ENCODE measurements at regions not wholly inside any gene's neighbourhood (a gene's known extent, or its start where the extent isn't known, plus 50 kb on each side); places are given as distances from the start of the nearest gene placed in this dataset.

DNA sequence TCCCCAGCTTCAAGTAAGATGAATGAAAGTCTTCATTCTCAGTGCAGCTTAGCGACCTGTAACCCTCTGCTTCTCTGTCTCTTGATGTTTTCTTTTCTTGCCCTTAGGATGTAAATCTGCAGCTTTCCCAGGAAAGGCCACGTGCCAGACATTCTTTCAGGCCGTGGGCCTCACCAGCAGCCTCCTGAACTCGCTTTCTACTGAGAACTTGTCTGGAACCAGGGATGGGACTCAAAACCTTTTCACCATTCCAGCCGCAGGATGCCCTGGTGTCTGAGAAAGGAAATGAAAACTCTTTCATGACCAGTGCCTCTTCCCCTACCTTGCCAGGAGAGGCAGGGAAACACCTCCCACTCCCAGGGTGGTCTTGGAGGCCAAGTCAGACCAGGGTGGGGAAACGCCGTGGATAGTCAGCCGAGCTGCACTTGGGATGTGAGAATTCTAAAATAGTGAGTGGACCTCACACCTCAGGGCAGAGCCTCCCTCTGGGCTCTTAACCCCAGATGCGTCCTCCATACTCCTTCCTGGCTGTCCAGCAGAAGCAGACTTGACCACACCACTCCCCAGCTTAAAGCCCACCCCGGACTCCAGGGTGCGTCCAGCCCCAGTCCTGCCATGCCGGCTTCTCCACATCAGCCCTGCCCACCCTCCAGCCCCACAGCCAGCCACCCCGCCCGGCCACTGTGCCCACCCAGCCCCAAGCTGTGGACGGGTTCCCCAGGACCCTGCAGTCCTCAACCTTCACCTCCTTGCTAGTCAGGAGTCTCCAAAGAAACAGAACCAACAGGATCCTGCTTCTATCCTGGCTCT is 115.5 kb downstream of the TWIST2 start:
- TF ChIP-seq, protein P1, sequence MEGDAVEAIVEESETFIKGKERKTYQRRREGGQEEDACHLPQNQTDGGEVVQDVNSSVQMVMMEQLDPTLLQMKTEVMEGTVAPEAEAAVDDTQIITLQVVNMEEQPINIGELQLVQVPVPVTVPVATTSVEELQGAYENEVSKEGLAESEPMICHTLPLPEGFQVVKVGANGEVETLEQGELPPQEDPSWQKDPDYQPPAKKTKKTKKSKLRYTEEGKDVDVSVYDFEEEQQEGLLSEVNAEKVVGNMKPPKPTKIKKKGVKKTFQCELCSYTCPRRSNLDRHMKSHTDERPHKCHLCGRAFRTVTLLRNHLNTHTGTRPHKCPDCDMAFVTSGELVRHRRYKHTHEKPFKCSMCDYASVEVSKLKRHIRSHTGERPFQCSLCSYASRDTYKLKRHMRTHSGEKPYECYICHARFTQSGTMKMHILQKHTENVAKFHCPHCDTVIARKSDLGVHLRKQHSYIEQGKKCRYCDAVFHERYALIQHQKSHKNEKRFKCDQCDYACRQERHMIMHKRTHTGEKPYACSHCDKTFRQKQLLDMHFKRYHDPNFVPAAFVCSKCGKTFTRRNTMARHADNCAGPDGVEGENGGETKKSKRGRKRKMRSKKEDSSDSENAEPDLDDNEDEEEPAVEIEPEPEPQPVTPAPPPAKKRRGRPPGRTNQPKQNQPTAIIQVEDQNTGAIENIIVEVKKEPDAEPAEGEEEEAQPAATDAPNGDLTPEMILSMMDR (IDR thresholded peaks at IDR 0.05; ENCODE audit: low read depth, low read length, missing control alignments) = no peak
- H3K4me3 ChIP-seq (replicated peaks; ENCODE audit: low read depth, low read length) = no peak overlapping the region
- DNase-seq (ENCODE audit: extremely low read depth, low read depth) = no peak

DNA sequence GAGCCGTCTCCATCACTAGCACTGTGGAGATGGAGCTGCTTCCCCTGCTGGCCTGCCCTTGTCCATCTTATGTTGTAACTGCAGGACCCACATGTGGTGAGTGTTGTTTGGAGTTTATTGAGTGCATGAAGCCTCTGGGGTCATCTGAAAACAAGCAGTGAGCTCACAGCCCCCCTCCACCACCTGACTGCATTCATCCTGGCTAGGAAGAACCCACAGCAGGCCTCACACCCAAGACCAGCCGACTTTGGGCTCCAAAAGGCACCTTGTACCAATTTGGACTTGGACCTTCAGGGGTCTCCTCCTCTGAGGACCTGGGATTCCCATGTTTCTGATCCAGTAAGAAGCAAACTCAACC is 116.1 kb downstream of the TWIST2 start:
- no peak overlapping the region for H3K4me3 ChIP-seq (replicated peaks; ENCODE audit: low read depth, low read length)

DNA sequence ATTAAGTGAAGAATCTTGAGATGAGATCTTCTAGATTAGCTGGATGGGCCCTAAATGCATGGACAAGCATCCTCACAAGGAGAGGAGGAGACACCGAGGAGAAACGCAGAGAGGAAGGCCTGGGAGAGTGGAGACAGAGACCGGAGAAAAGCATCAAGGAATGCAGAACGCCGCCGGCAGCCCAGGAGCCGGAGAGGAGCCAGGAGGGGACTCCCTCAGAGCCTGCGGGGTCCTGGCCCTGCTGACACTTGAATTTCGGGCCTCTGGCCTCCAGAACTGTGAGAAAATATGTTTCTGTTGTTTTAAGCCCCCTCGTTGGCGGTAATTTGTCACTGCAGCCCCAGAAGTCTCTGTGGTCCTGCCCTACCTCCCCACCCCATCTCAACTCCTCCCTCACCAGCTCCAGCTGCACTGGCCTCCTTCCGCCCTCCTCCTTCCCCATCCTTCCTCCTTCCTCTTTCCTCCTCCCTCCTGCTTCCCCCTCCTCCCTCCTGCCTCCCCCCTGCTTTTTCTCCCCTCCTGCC is 116.7 kb downstream of the TWIST2 start:
- TF ChIP-seq, protein P1 (IDR thresholded peaks at IDR 0.05; ENCODE audit: low read depth, low read length, missing control alignments) = no peak
- H3K4me3 ChIP-seq (replicated peaks; ENCODE audit: low read depth, low read length) = no peak overlapping the region
- DNase-seq (ENCODE audit: extremely low read depth, low read depth) = no peak

More for the DNA sequence above, 116.1 kb downstream of the TWIST2 start:
- DNase-seq (ENCODE audit: extremely low read depth, low read depth) = no peak
- TF ChIP-seq, protein P1 (IDR thresholded peaks at IDR 0.05; ENCODE audit: low read depth, low read length, missing control alignments) = no peak

DNA sequence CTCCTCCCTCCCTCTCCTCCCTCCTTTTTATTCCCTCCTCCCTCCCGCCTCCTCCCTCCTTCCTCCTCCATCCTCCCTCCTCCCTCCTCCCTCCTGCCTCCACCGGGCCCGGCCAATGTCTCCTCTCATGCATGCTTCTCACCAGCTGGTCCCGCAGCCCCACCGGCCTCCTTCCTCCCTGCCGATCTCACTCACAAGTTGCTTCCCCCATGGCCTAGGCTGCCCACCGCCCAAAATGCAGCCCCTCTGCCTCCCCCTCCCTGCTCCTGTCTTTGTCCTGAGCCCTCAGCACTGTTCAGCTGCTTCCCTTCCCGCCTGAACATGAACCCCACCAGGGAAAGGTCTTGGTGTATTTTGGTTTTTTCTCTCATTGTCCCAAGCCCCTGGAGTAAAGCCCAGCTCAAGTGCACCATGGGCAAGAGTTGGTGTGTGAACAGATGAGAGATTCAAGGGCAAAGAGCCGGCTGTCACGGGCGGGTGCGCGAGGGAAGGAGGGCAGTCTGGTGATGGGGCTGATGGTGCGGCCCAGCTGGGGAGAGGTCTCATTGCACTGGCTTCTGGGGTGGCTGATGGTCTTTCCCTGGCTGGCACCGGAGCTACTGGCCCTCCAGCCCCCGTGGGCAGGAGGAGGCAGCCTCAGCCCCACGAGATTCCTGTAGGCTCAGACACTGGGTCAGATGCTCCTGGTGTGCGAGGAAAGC is 117.6 kb downstream of the TWIST2 start:
- no peak for DNase-seq (ENCODE audit: extremely low read depth, low read depth)
- no peak overlapping the region for H3K4me3 ChIP-seq (replicated peaks; ENCODE audit: low read depth, low read length)
- TF ChIP-seq, protein P1 (IDR thresholded peaks at IDR 0.05; ENCODE audit: low read depth, low read length, missing control alignments) = no peak

DNA sequence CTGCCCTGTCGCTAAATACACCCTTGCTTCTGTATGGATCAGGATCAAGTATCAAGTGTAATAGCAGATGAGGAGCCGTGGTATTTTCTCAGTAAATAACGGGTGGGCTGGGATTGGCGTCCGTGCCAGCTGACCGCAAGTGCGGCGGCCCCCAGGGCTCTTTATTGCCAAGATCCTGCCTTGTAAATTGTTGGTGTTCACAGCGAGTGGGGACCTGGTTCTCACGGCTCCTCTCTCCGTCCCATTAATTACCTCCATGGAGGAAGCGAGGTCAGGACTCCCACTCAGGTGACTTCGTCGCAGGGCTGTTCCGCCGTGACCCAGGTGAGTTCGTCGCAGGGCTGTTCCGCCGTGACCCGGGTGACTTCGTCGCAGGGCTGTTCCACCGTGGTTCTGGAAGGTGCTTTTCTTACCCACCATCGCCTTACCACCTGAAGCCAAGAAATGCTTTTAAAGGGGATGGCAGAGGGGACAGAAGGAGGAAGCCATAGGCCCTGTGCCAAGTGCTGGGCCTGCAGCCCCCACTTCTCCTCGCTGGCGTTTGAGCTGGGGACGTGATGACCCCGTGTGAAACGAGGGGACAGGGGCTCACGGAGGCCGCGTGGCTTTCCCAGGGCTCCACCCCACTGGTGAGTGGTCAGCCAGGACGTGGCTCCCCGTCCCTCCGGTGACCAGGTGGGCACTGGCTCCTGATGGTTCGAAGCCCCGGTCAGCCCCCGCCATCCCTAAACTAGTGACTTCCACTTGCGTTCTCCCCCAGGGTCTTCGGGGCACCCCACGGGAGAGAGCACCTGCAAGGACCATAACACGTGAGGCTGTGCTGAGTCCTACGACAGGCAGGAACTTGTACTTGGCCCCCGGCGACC is 118.4 kb downstream of the TWIST2 start:
- no peak overlapping the region for H3K4me3 ChIP-seq (replicated peaks; ENCODE audit: low read depth, low read length)
- DNase-seq (ENCODE audit: extremely low read depth, low read depth) = no peak
- TF ChIP-seq, protein P1 (IDR thresholded peaks at IDR 0.05; ENCODE audit: low read depth, low read length, missing control alignments) = no peak

Measured in HFF-Myc (cell line).